Germinal center (tissue), 1 donor: ENCODE measurements at regions not wholly inside any gene's neighbourhood (a gene's known extent, or its start where the extent isn't known, plus 50 kb on each side); places are given as distances from the start of the nearest gene placed in this dataset.

Experiments used
- DNase-seq: peaks from one replicate; pipeline ENCODE4 v3.0.0; 2012; ENCODE audit warnings: mixed read lengths, low spot score

GRCh38 chr10:90602862-90603610 lies 254.8 kb downstream of the HTR7 start:
- no peak for DNase-seq

GRCh38 chr10:90604636-90605035 lies 253.2 kb downstream of the HTR7 start:
- no peak for DNase-seq

- DNase-seq, result no peak
Measured at GRCh38 chr10:90605506-90605905, 252.3 kb downstream of the HTR7 start.

GRCh38 chr10:90612276-90612675 lies 245.6 kb downstream of the HTR7 start:
- DNase-seq, result no peak

GRCh38 chr10:90614631-90615030 lies 243.2 kb downstream of the HTR7 start:
- no peak for DNase-seq

- no peak for DNase-seq
Measured at GRCh38 chr10:90621577-90621976, 236.3 kb downstream of the HTR7 start.

- DNase-seq, result no peak
Measured at GRCh38 chr10:90635111-90635765, 222.6 kb downstream of the HTR7 start.

GRCh38 chr10:90640756-90641155 lies 217.1 kb downstream of the HTR7 start:
- DNase-seq, result no peak

- DNase-seq, result no peak
Measured at GRCh38 chr10:90641731-90642130, 216.1 kb downstream of the HTR7 start.

- no peak for DNase-seq
Measured at GRCh38 chr10:90642136-90642535, 215.7 kb downstream of the HTR7 start.

- DNase-seq, result no peak
Measured at GRCh38 chr10:90642650-90643049, 215.2 kb downstream of the HTR7 start.

GRCh38 chr10:90644165-90644564 lies 213.7 kb downstream of the HTR7 start:
- DNase-seq, result no peak

GRCh38 chr10:90650858-90651257 lies 207.0 kb downstream of the HTR7 start:
- no peak for DNase-seq

- no peak for DNase-seq
Measured at GRCh38 chr10:90652519-90652918, 205.3 kb downstream of the HTR7 start.

- DNase-seq, result no peak
Measured at GRCh38 chr10:90658791-90659190, 199.0 kb downstream of the HTR7 start.

GRCh38 chr10:90665905-90666662 lies 191.8 kb downstream of the HTR7 start:
- DNase-seq, result no peak

GRCh38 chr10:90674461-90674860 lies 183.4 kb downstream of the HTR7 start:
- no peak for DNase-seq

- DNase-seq, result no peak
Measured at GRCh38 chr10:90674928-90675327, 182.9 kb downstream of the HTR7 start.

- no peak for DNase-seq
Measured at GRCh38 chr10:90675621-90676020, 182.2 kb downstream of the HTR7 start.
